H1 (cell line): ENCODE measurements at regions not wholly inside any gene's neighbourhood (a gene's known extent, or its start where the extent isn't known, plus 50 kb on each side); places are given as distances from the start of the nearest gene placed in this dataset.

Experiments used
- BRCA1 ChIP-seq: IDR thresholded peaks from 2 replicates; pipeline ENCODE4 v1.6.1; 2012; ENCODE audit warnings: low read depth, low read length, improper control_type of control experiment
- CBX8 ChIP-seq: fragments of 300-800, 300-1000 bp; sonication (generic); IDR thresholded peaks from 2 replicates; pipeline ENCODE4 v1.7.1; 2016; ENCODE audit warnings: low read depth, low read length, borderline replicate concordance
- CREB1 ChIP-seq: IDR thresholded peaks from 2 replicates; pipeline ENCODE4 v1.6.1; 2012; ENCODE audit warnings: inconsistent platforms
- CTCF ChIP-seq, 3 experiments: IDR thresholded peaks; 1 replicate in 2 of 3; 2 replicates in 1 of 3; pipeline versions ENCODE4 v1.5.1 to v1.6.1; 2011; ENCODE audit warnings: low read length in 3 of 3, mild to moderate bottlenecking in 3 of 3, inconsistent platforms in 2 of 3, low read depth in 1 of 3, moderate library complexity in 1 of 3; ENCODE audit not compliant: insufficient read depth in 1 of 3; ENCODE audit errors: control extremely low read depth in 1 of 3
- GABPA ChIP-seq: IDR thresholded peaks from 2 replicates; pipeline ENCODE4 v1.6.1; 2011; ENCODE audit warnings: mild to moderate bottlenecking, low read length, moderate library complexity, borderline replicate concordance; ENCODE audit not compliant: insufficient read depth
- KDM1A ChIP-seq: fragments of 200-600, 300-600 bp; sonication (generic); IDR thresholded peaks from 2 replicates; pipeline ENCODE4 v1.7.1; 2016; ENCODE audit warnings: mild to moderate bottlenecking, low read length, borderline replicate concordance
- POLR2A ChIP-seq, 2 experiments: IDR thresholded peaks; 1 replicate in 1 of 2; 2 replicates in 1 of 2; pipeline ENCODE4 v1.6.1; 2011; ENCODE audit warnings: low read depth in 2 of 2, low read length in 2 of 2, mild to moderate bottlenecking in 2 of 2; ENCODE audit errors: control extremely low read depth in 1 of 2
- TAF1 ChIP-seq: IDR thresholded peaks from 2 replicates; pipeline ENCODE4 v1.6.1; 2011; ENCODE audit warnings: mild to moderate bottlenecking, low read depth, low read length
- TAF7 ChIP-seq: optimal IDR thresholded peaks from 2 replicates; pipeline ENCODE3; 2011; ENCODE audit warnings: low read depth, mild to moderate bottlenecking, inconsistent platforms, low read length, moderate library complexity, borderline replicate concordance
- ZNF274 ChIP-seq: IDR thresholded peaks from 2 replicates; pipeline ENCODE4 v1.7.0; 2012; ENCODE audit warnings: low read length, borderline replicate concordance; ENCODE audit errors: extremely low read depth
- TF ChIP-seq, protein P1 (sequence below): IDR thresholded peaks from 2 replicates; pipeline ENCODE4 v1.6.1; 2012; ENCODE audit warnings: inconsistent platforms
- TF ChIP-seq, protein P2 (sequence below): IDR thresholded peaks from 2 replicates; pipeline ENCODE4 v1.6.1; 2011; ENCODE audit warnings: low read length, improper control_type of control experiment

DNA sequence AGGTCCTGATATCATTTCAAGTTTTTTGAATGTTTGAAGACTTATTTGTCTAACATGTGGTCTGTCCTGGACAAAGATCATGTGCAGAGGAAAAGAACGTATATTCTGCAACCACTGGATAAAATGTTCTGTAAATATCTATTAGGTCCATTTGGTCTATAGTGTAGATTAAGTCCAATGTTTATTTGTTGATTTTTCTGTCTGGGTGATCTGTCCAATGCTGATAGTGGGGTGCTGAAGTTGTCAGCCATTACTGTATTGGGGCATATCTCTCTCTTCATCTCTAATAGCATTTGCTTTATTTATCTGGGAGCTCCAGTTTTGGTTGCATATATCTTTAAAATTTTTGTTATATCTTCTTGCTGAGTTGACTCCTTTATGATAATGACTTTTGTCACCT, 258.4 kb upstream of the CITED2 start:
- no peak for TF ChIP-seq CTCF (IDR thresholded peaks at IDR 0.05; ENCODE audit: control extremely low read depth in 1 of 3, insufficient read depth in 1 of 3, low read depth in 1 of 3, low read length in 3 of 3)
- no peak for TF ChIP-seq POLR2A (IDR thresholded peaks at IDR 0.05; ENCODE audit: control extremely low read depth in 1 of 2, low read depth in 2 of 2, low read length in 2 of 2)
- no peak for TF ChIP-seq ZNF274
- TF ChIP-seq KDM1A = no peak
- TF ChIP-seq GABPA = no peak
- TF ChIP-seq TAF7 = no peak
- TF ChIP-seq CREB1 = no peak
- no peak for TF ChIP-seq TAF1
- TF ChIP-seq, protein P1, sequence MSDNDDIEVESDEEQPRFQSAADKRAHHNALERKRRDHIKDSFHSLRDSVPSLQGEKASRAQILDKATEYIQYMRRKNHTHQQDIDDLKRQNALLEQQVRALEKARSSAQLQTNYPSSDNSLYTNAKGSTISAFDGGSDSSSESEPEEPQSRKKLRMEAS = no peak
- no peak for TF ChIP-seq CBX8
- TF ChIP-seq, protein P2, sequence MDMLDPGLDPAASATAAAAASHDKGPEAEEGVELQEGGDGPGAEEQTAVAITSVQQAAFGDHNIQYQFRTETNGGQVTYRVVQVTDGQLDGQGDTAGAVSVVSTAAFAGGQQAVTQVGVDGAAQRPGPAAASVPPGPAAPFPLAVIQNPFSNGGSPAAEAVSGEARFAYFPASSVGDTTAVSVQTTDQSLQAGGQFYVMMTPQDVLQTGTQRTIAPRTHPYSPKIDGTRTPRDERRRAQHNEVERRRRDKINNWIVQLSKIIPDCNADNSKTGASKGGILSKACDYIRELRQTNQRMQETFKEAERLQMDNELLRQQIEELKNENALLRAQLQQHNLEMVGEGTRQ = no peak
- no peak for TF ChIP-seq BRCA1
